Activated effector memory CD4-positive, alpha-beta T cell treated with anti-CD3 and anti-CD28 coated beads, Interleukin-2, amount 50 U/mL, for 16 hours (primary cell): ENCODE measurements at regions not wholly inside any gene's neighbourhood (a gene's known extent, or its start where the extent isn't known, plus 50 kb on each side); places are given as distances from the start of the nearest gene placed in this dataset.

Source experiments
- DNase-seq: peaks from one replicate; pipeline ENCODE4 v3.0.0-alpha.2; 2020

DNA sequence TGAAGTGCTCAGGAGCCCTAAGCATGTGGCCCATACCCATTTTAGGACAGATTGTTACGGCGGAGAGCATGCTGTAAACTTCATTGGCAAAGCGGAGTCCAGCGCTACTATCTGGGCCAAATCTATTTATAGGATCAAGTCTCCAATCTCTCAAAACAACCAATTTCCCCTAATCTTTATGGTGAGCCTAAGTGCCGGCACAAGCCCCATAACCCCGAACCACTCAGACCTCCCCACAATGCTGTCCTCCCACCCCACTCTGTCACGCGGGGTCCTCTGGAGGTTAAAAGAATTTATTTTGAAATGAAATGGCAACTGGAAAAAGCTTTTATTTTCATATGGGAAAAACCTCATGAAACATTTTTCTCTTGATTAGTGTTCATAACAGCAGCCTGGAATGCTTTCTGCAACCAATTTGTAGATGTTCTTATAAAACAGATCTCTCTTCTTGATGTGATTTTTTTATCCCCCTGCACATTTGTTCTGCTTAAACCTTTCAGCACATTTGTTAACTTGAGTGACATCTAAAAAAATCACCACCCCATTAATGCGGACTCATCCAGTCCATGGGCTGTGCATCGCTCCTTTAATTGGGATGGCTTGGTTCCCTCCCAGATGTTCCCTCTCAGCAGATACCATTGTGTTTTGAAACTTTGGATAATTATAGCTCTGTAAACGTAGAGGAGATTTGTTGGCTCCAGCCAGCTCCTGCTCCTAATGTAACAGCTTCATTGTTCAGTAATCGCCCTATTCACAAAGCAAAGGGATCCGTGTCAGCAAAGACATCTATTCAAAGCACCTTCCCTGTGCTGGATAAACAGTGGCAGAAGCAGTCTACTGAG lies 323.6 kb downstream of the CD83 start:
- no peak for DNase-seq

DNA sequence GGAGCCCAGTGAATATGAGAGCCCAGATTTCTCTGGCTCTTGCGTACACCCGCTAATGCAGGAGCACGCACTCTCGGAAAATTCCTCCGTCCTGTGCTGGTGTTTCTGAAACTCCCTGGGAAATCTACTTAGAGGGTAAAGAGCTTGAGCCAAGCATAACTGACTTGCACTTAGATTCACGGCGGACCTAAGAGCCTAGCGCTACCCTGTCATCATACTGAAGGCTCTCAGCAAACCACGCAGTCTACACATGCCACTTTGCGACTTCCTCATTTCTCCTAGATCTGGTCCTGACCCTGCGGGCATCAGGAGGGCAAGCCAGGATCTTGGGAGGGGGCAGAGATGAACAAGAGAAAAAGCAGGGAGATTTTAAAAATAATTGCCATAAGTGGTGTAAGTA lies 324.7 kb downstream of the CD83 start:
- no peak for DNase-seq

GRCh38 chr6:14443629-14444268 lies 326.2 kb downstream of the CD83 start:
- DNase-seq: no peak

- DNase-seq: no peak
Measured at GRCh38 chr6:14444295-14444972, 326.9 kb downstream of the CD83 start.

DNA sequence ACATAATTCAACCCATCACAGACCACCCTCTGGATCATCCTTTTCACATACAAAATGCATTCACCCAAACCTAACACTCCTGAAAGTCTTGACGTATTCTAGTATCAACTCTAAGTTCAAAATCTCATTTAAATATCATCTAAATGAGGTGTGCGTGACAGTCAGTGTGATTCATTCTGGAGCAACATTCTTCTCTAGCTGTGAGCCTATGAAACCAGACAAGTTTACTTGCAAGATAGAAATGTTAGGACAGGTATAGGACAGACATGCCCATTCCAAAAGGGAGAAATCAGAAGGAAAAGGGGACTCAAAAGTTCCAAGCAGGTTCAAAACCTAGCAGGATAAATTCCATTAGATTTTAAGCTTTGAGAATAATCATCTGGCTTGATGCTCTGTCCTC lies 329.7 kb downstream of the CD83 start:
- DNase-seq: no peak

DNA sequence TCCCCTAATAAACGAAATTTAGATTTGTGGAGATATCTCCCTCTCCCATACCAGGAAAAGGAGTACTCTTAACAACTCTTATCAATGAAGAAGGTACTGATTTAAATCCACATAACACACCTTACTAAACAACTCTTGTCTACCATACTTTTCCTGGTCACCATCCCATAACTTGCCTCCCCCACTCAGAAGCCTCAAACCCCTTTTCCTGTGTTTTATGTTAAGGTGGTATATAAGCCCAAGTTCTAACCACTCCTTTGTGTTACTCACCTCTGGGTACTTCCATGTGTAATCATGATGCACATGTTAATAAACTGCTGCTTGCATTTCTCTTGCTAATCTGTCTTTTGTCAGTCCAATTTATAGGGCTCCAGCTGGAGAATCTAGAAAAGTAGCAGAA lies 330.7 kb downstream of the CD83 start:
- no peak for DNase-seq

- DNase-seq: no peak
Measured at GRCh38 chr6:14450133-14450504, 332.5 kb downstream of the CD83 start.

DNA sequence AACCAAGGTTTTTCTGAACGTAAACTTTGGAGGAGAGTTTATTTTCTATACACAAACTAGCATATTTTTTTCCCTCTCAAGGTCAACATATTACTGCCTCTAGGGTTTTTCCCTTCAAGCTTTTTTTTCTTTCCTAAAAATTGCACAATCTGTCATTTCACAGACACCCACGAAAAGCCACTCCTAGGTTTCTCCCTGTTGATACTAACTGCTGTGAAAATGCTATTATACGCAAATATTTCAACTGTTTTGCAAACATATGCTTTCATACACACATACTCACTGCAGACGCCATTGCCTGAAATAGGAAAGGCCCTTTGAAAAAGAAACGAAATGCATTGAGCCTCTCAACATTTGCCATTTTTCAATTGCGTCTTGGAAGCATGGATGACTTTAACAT lies 333.0 kb downstream of the CD83 start:
- no peak for DNase-seq

DNA sequence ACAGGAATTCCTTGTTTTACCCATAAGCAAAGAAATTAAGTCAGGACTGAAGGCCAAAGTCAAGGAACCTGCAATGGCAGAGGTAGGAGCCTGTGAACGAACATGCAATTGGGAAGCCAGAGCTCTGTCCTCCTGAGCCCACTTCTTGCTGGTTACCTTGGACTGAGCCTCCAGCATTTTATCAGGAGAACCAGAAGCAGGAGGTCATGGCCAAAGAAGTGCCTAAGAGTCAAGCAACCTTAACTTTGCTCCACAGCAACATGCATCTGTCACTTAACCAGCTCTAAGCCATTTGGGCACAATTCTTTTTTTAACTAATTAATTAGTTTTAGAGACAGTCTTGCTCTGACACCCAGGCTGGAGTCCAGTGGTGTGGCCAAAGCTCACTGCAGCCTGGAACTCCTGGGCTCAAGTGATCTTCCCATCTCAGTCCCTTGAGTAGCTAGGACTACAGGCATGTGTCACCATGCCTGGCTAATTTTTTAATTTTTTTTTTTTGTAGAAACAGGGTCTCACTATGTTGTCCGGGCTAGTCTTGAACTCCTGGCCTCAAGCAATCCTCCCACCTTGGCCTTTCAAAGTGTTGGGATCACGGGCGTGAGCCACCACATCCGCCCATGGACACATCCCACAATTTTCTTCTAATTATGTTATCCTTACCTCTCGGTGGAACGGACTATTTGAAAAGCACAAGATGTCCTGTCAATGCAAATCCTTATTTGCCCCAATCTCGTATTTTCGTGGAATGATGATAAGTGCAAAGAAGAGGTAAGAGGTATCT lies 334.2 kb downstream of the CD83 start:
- DNase-seq: no peak

DNA sequence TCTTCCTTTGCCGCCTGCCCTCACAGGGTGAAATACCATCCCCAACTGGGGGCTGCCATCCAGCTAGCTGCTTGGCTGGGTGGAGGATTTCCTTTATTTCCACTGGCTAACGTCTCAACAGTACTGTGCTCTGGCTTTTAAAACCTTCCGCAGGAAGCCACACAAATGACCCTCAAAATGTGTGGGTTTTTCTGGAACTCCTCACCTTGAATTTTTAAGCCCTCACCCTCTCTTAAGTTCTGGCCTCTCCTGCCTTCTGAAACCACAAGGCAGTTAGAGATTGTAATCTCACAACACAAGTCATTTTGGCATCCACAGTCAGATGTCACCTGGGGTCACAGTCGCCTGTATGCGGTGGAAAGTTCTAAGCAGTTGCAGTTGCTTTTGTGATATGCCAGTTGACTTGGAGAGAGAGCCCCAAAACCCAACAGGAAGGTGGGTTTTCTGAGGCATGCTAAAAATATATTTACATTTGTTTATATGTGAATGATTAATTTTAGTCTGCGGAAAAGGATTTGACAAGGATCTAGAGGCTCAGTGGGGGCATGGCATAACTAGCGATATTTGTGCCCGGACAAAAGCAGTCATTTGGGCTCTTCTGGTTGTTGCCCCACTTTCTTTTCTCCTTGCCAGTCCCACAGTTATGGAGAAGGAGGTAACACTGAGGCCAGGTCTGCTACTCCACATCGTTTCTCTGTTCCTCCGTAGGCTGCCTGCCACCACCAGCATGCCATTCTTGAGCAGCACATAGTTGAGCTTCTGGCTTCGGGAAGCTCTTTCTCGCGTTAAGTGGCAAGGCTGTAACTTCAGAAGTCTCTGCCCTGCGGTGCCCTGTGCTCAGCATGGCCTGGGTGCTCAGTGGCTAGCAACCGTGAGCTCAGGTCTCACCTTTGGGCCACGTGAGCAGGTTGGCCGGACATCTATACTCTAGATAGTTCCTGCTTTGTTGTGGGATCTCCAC lies 335.3 kb downstream of the CD83 start:
- peak; percentile 79 for DNase-seq

DNA sequence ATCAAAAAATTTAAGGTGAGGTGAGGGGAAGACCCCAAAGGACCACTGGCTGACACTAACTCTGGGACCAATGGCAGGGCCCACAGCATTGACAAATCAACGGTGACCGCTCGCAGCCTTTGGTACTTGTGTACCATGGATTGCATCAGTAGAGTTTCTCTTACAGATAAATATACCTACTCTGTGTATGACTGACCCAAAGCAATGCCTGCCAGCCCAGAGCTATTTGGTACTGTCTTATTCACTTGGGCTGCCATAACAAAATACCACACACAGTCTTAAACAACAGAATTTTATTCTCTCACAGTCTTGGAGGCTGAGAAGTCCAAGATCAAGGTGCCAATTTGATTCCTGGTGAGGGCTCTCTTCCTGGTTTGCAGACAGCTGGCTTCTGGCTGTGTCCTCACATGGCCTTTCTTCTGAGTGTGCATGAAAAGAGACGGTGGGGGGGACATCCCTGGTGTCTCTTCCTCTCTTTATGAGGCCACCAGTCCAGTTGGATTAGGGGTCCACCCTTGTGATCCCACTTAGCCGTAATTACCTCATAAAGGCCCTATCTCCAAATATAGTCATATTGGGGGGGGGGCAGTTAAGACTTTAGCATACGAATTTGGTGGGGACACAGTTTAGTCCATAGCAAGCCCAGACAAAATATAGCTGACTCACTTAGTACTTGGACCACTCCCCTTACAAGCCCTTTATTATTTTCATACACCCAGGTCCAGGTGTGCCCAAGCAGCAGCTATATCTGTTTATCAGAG lies 336.3 kb downstream of the CD83 start:
- DNase-seq: no peak

- peak; percentile 71 for DNase-seq
Measured at GRCh38 chr6:14454473-14454775, 336.9 kb downstream of the CD83 start.

GRCh38 chr6:14455427-14455826 lies 337.9 kb downstream of the CD83 start:
- no peak for DNase-seq

DNA sequence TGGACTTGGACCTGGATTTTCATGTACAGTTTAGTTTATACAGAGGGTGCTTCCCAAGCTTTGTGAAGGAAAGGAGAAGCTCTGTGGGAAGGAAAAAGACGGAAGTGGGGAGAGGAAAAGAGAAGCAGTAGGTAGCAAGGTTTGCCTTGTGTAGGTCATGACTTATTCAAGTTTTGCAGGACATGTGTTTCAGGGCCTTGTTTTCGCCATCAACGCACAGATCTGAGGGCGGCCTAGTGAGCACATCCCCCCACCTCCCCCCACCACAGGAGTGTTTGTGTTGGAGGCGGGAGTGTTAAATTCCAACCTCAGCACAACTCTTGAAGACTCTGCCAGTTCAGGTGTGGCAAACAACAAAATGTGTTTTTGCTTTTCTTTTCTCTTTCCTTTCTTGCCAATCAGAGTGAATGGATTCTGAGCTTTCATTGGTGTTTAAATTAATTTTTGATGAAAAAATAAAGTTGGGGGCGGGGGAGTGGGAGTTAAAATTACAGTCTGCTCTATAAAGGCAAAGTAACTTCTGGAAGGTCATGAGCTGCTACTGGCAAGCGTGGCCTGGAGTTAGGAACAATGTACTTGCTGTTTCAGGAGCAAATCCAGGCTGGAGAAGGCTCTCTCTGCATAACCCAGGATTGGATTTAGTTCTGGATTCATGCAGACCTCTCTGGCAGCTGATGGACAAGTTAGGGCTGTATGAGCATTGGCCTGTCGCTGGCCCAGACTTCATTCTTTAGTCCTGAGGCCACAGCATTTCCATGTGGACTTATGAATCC lies 338.5 kb downstream of the CD83 start:
- DNase-seq: no peak

- DNase-seq: no peak
Measured at GRCh38 chr6:14456941-14457340, 339.4 kb downstream of the CD83 start.

DNA sequence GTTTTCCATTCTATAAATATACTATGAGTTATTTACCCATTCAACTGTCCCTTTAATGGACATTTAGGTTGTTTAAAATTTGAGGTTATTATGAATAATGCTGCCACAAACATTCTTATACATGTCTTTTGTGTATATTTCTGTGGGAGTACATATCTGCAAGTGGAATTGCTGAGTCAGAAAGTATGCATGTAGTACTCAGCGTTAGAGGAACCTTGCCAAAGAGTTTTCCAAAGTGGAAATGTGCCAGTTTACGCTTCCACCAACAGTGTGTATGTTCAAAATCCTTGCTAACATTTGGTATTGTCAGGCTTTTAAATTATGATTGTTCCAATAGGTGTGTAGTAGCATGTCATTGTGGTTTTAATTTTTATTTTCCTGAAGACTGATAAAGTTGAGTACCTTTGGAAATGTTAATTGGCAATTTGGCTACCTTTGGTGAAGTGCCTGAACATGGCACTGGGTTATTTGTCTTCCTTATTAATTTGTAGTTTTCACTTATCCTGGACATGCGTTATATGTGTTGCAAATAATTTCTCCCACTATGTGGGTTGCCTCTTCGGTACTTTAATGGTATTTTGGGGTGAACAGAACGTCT lies 341.2 kb downstream of the CD83 start:
- DNase-seq: no peak

DNA sequence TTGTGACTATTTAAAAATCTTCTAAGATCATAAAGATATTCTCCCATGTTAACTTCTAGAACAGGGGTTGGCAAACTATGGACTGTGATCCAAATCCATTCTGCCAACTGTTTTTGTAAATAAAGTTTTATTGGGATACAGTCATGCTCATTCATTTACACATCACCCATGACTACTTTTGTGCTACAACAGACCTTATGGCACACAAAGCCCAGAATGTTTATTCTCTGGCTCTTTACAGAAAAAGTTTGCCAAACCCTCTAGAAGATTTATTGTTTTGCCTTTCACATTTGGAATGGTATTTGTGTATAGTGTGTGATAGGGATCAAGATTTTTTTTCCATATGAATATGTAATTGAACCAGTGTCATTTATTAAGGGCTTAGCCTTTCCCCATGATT lies 341.7 kb downstream of the CD83 start:
- no peak for DNase-seq

DNA sequence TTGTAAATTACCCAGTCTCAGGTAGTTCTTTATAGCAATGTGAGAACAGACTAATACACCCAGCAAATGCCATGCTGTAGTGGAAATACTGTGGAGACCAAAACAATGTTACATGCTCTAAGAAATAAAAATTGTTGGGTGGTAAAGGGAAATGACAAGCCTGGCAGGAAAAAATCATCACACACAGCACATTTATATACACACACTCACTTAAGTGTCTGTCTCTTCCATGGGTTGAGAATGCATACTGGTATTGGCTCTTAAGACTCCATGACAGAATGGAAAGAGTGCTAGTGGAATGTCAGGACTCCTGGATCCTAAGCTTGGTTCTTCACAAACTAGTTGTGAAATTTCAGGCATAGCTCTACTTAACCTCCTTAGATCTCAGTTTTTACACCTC lies 343.0 kb downstream of the CD83 start:
- no peak for DNase-seq

DNA sequence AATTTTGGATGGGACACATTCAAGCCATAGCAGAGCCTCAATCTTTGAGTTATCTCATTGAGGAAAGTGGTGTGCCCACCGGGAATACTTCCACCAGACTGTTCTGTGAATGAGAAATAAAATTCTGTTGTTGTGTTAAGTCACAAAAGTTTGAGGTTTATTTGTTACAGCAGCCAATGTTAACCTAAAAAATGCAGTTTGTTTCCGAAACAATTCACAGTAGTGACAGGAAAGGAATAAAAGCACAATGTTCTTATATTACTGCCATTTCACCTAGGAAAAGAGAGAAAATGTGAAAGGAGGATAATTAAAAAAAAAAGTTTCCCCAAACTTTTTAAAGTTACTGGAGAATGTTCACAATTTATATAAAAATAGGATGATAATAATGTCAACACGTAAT lies 344.6 kb downstream of the CD83 start:
- no peak for DNase-seq

GRCh38 chr6:14462566-14462965 lies 345.0 kb downstream of the CD83 start:
- DNase-seq: no peak
